ENCODE measurements at regions not wholly inside any gene's neighbourhood (a gene's known extent, or its start where the extent isn't known, plus 50 kb on each side); places are given as distances from the start of the nearest gene placed in this dataset.

GRCh38 chr1:48051466-48052126, 54.4 kb upstream of the TRABD2B start:
- Mint-ChIP-seq H3K36me3 (no peaks in the 10 kb centered on the region), H3K27ac (no peak overlapping the region), H3K27me3 (ENCODE audit: low read depth in 3 of 3) (peaks cover 5 to 16% (median 15%) of the 10 kb centered on the region in 3 donors), H3K4me3 (no peak overlapping the region), H3K4me1 (no peaks in the 10 kb centered on the region), H3K9me3 (peaks cover 0 to 3% (median 0%) of the 10 kb centered on the region in 7 donors)
- no peak overlapping the region for H3K4me3 ChIP-seq (replicated peaks in 1 of 3; ENCODE audit: low read depth in 2 of 3, low read length in 3 of 3)
- H3K9ac ChIP-seq (ENCODE audit: insufficient read depth, low read length, poor library complexity, severe bottlenecking): no peak overlapping the region
- DNase-seq: no peak
- H3K27ac ChIP-seq (ENCODE audit: low read depth in 1 of 2, low read length in 2 of 2): no peak overlapping the region
- H3K79me2 ChIP-seq (ENCODE audit: insufficient read depth, low read length): no peaks in the 10 kb centered on the region
- 60% methylated on average over 1 of the region's 5 CpGs for WGBS (ENCODE audit: insufficient coverage)
- intact Hi-C loops (cut with micrococcal nuclease): no loop called here
- no peak overlapping the region for H3K4me2 ChIP-seq (replicated peaks; ENCODE audit: extremely low read depth, low read length, poor library complexity, severe bottlenecking)
- no peaks in the 10 kb centered on the region for H3K36me3 ChIP-seq (replicated peaks in 1 of 2; ENCODE audit: control insufficient read depth in 1 of 2, insufficient read depth in 2 of 2, low read length in 2 of 2)
- H3K27me3 ChIP-seq (ENCODE audit: control insufficient read depth in 2 of 2, insufficient read depth in 2 of 2, low read length in 2 of 2): peaks cover 0 to 3% of the 10 kb centered on the region in 2 donors
- H3K9me3 ChIP-seq (replicated peaks in 1 of 2; ENCODE audit: control insufficient read depth in 1 of 2, insufficient read depth in 1 of 2, low read length in 2 of 2): no peaks in the 10 kb centered on the region
- no peak overlapping the region for H2AFZ ChIP-seq (ENCODE audit: insufficient read depth, low read depth, low read length, poor library complexity, severe bottlenecking)
- no peaks in the 10 kb centered on the region for H3K4me1 ChIP-seq (ENCODE audit: control insufficient read depth in 1 of 2, insufficient read depth in 2 of 2, low read length in 2 of 2)
- no peaks in the 10 kb centered on the region for H4K20me1 ChIP-seq (ENCODE audit: insufficient read depth, low read length)
- no peak for TF ChIP-seq CTCF (IDR thresholded peaks at IDR 0.05)

GRCh38 chr1:48049823-48050535, 52.8 kb upstream of the TRABD2B start:
- no peak overlapping the region for H3K4me2 ChIP-seq (replicated peaks; ENCODE audit: extremely low read depth, low read length, poor library complexity, severe bottlenecking)
- peaks cover 5 to 12% (median 11%) of the 10 kb centered on the region in 3 donors for H3K27me3 Mint-ChIP-seq (ENCODE audit: low read depth in 3 of 3)
- no peak for TF ChIP-seq CTCF (IDR thresholded peaks at IDR 0.05)

More at GRCh38 chr1:48049823-48050535, 52.8 kb upstream of the TRABD2B start:
- no peaks in the 10 kb centered on the region for H3K4me1 Mint-ChIP-seq
- no peaks in the 10 kb centered on the region for H3K9me3 ChIP-seq (replicated peaks in 1 of 2; ENCODE audit: control insufficient read depth in 1 of 2, insufficient read depth in 1 of 2, low read length in 2 of 2)
- no peak overlapping the region for H3K4me3 ChIP-seq (replicated peaks in 1 of 3; ENCODE audit: low read depth in 2 of 3, low read length in 3 of 3)
- no peak overlapping the region for H2AFZ ChIP-seq (ENCODE audit: insufficient read depth, low read depth, low read length, poor library complexity, severe bottlenecking)
- no peaks in the 10 kb centered on the region for H3K36me3 ChIP-seq (replicated peaks in 1 of 2; ENCODE audit: control insufficient read depth in 1 of 2, insufficient read depth in 2 of 2, low read length in 2 of 2)
- no peak overlapping the region for H3K27ac Mint-ChIP-seq
- no peaks in the 10 kb centered on the region for H4K20me1 ChIP-seq (ENCODE audit: insufficient read depth, low read length)
- peaks cover 0 to 3% of the 10 kb centered on the region in 2 donors for H3K27me3 ChIP-seq (ENCODE audit: control insufficient read depth in 2 of 2, insufficient read depth in 2 of 2, low read length in 2 of 2)
- H3K9ac ChIP-seq (ENCODE audit: insufficient read depth, low read length, poor library complexity, severe bottlenecking): no peak overlapping the region
- H3K4me1 ChIP-seq (ENCODE audit: control insufficient read depth in 1 of 2, insufficient read depth in 2 of 2, low read length in 2 of 2): no peaks in the 10 kb centered on the region
- DNase-seq: no peak
- no peaks in the 10 kb centered on the region for H3K36me3 Mint-ChIP-seq
- 94% methylated on average over 5 of the region's 8 CpGs for WGBS (ENCODE audit: insufficient coverage)
- peaks cover 0 to 3% (median 0%) of the 10 kb centered on the region in 7 donors for H3K9me3 Mint-ChIP-seq
- no peak overlapping the region for H3K27ac ChIP-seq (ENCODE audit: low read depth in 1 of 2, low read length in 2 of 2)
- intact Hi-C loops (cut with micrococcal nuclease): no loop called here
- H3K79me2 ChIP-seq (ENCODE audit: insufficient read depth, low read length): no peaks in the 10 kb centered on the region
- H3K4me3 Mint-ChIP-seq: no peak overlapping the region

All from CD14-positive monocyte (primary cell).